NCI-H128 (cell line): ENCODE measurements at regions not wholly inside any gene's neighbourhood (a gene's known extent, or its start where the extent isn't known, plus 50 kb on each side); places are given as distances from the start of the nearest gene placed in this dataset.

ENCODE experiments used
- DNase-seq: peaks from one replicate; lab custom pipeline; 2025; ENCODE audit not compliant: unreplicated experiment; lab: John Stamatoyannopoulos, UW

- DNase-seq: no peak
Measured at GRCh38 chr21:38959692-38960061, 153.9 kb downstream of the ETS2 start.

- DNase-seq: no peak
Measured at GRCh38 chr21:38958940-38959691, 153.4 kb downstream of the ETS2 start.

GRCh38 chr21:38958323-38958705 is 152.6 kb downstream of the ETS2 start:
- DNase-seq: no peak

DNA sequence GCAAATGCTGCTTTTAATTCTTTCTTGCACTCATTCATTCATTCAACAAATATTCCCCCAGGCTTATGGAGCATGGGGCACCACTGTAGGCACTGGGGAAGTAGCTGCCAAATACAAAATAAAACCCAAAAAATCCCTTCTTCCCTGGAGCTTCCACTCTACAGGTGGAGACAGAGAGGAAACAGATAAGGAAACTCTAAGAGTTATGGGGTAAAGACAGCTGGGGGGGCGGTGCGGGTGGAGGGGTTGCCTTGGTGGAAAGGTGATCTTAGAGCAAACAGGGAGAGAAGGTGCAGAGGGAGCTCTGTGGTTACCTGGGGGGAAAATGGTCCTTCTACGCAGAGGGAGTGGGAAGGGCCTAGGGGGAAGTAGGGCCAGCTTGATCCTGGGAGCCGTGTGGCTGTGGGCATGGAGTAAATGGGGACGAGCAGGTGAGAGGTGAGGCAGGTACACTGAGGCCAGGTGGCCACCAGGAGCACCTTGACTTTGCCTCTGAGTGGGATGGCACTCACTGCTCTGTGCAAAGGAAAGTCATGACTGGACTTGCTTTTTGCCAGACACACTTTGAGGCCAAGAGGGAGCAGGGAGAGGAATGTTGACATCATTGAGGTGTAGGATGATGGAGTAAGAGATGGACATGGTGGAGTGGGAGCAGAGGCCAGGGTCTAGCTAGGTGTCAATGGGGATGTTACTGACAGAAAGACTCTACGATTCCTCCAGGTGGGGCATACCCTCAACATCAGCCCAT is 152.0 kb downstream of the ETS2 start:
- DNase-seq: no peak

- DNase-seq: peak; percentile 97
Measured at GRCh38 chr21:38956856-38957571, 151.3 kb downstream of the ETS2 start.

DNA sequence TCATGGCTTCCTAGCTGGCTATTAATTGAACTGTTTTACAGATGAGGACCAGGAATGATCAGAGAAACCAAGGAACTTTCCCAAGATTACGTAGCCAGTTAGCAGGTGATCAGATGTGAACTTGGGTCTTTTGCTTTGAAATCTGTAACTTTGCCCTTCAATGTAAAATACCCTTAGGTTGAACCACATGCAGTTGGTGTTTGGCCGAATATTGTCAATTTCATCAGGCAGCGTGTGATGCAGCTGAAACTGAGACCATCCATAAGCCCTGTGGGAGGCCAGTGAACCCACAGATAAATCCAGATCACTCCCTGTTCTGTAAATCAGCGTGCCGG is 150.8 kb downstream of the ETS2 start:
- DNase-seq: no peak

DNA sequence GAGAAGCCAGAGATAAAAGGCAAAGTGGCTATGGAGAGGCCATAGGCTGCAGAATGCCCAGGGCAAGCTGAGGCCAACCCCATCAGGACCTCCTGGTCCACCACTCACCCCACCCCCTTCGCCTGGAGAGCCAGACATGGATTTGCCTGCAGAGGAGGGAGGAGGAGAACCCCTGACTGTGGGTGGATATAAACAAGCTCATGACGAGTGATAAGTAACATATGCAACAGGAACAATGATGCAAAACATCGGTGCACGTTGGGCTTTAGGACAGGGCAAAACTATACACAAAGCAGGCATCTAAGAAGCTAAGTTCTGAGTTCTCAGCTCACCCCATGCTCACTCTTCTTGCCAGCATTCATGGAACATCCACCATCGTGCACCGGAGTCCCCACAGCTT is 150.3 kb downstream of the ETS2 start:
- no peak for DNase-seq

DNA sequence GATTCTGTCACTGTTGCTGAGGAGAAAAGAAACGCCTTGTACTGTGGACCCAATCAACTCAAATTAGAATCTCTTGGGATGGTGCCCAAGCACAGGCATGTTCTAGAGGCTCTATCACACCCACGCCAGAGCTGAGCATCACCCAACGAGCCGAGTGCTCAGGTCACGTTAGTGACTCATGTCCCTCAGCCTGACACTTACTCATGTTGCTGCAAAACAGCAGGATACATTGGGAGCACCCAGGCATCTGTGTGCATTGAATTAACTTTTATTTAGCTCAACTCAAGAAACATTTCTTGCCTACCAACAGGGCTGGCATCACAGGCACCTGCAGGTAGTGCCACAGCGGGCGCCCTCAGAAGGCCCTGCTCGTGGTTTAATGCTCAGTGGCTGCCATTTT is 149.8 kb downstream of the ETS2 start:
- no peak for DNase-seq

DNA sequence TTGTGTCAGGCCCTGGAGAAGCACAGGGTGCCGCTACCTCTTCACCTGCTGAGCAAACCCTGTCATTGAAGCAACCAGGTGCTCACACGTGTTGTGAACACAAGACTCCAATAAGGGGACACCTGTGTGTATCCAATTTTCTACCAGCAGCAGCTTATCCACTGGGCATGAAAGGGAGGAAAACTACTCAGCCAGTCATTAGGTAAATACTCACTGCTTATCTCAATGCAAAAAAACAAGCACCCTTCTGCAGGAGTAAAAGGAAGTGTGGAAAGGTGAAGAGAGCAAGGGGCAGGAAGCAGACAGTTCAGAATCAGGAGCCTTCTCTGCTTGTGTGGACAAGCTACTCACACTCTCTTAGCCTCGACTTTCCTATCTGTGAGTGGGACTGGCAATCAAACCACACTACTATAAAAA is 148.9 kb downstream of the ETS2 start:
- DNase-seq: no peak

DNA sequence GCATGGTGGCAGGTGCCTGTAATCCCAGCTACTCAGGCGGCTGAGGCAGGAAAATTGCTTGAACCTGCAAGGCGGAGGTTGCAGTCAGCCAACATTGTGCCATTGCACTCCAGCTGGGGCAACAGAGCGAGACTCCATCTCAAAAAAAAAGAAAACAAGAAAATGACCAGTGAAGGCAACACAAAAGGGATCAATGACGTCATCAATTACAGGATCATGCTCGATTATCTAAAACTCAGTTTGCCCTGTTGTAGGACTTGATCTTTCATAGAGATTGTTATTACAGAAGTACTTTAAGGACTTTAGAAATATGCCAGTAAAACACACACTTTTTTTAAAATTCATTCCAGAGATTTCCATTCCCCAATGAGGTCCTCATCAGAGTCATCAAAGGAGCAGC is 147.8 kb downstream of the ETS2 start:
- no peak for DNase-seq

- DNase-seq: no peak
Measured at GRCh38 chr21:38952890-38953289, 147.2 kb downstream of the ETS2 start.

DNA sequence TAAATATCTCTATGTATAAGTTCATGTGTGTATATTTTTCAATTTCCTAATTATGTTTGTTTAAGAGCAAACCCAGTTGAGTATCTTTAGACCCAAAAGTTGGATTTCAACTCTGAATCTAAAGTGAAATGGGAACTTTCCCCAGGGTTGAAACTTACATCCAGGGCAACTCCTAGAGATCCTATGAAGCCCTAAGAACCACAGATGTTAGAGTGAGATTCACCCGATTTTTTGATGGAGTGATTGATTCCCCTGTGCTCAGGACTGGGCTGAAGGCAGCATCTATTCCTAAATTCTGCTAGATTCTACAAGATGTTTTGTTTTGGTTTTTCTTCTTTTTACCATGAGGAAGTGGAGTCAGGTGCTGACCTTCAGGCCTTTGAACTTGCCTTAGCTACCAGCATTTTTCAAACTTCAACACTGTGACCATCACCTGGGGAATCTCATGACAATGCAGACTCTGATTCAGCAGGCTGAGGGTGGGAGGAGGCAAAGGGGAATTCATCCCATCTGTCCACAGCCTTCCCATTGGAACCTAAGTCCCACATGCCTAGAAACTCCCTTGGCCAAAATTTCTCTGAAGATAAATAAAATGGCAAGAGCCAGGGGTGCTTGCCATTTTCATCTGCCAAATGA is 145.5 kb downstream of the ETS2 start:
- DNase-seq: no peak

- no peak for DNase-seq
Measured at GRCh38 chr21:38950435-38951094, 144.8 kb downstream of the ETS2 start.

GRCh38 chr21:38949070-38949380 is 143.3 kb downstream of the ETS2 start:
- no peak for DNase-seq

- no peak for DNase-seq
Measured at GRCh38 chr21:38948377-38949069, 142.8 kb downstream of the ETS2 start.

GRCh38 chr21:38945545-38946245 is 140.0 kb downstream of the ETS2 start:
- DNase-seq: no peak

- DNase-seq: no peak
Measured at GRCh38 chr21:38944903-38945302, 139.2 kb downstream of the ETS2 start.

DNA sequence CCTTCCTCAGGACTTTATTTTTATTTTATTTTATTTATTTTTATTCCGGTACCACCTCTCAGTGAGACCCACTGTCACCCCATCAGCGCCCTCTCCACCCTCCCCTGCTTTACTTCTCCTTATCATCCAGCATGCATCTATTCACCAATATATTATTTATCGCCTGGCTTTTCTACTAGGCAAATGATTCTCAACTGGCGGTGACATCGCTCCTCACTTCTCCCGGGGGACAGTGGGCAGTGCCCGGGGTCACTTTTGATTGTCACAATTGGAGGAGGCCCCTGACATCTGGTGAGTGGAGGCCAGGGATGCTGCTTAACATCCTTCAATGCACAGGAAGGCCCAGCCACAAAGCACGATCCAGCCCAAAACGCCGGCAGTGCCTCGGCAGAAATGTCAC is 138.7 kb downstream of the ETS2 start:
- DNase-seq: no peak

- DNase-seq: peak; percentile 42
Measured at GRCh38 chr21:38942748-38943211, 137.1 kb downstream of the ETS2 start.

- DNase-seq: no peak
Measured at GRCh38 chr21:38938769-38939168, 133.0 kb downstream of the ETS2 start.
